H1 (cell line): ENCODE measurements at regions not wholly inside any gene's neighbourhood (a gene's known extent, or its start where the extent isn't known, plus 50 kb on each side); places are given as distances from the start of the nearest gene placed in this dataset.

Experiments used
- CEBPB ChIP-seq: IDR thresholded peaks from 2 replicates; pipeline ENCODE4 v1.6.1; 2012; ENCODE audit warnings: low read depth, low read length
- CTBP2 ChIP-seq: IDR thresholded peaks from 2 replicates; pipeline ENCODE4 v1.7.0; 2011; ENCODE audit warnings: borderline replicate concordance, mild to moderate bottlenecking, moderate library complexity, mixed read lengths, low read length; ENCODE audit not compliant: insufficient read depth, insufficient read length
- GTF2F1 ChIP-seq: IDR thresholded peaks from 2 replicates; pipeline ENCODE4 v1.6.1; 2012; ENCODE audit warnings: low read depth, low read length, improper control_type of control experiment, borderline replicate concordance
- RAD21 ChIP-seq, 2 experiments: IDR thresholded peaks in 1 of 2; conservative IDR thresholded peaks in 1 of 2; 2 replicates each; pipeline ENCODE4 v1.6.1; 2011; ENCODE audit warnings: low read depth in 2 of 2, low read length in 2 of 2, improper control_type of control experiment in 1 of 2, inconsistent platforms in 1 of 2, mild to moderate bottlenecking in 1 of 2, moderate library complexity in 1 of 2

- no peak for TF ChIP-seq CTBP2
- no peak for TF ChIP-seq RAD21 (IDR thresholded peaks at IDR 0.05 in 1 of 2, conservative IDR thresholded peaks at IDR 0.05 in 1 of 2; ENCODE audit: low read depth in 2 of 2, low read length in 2 of 2)
- no peak for TF ChIP-seq CEBPB
- TF ChIP-seq GTF2F1 = no peak
Measured at GRCh38 chr5:4395752-4396151, 744.4 kb upstream of the ADAMTS16 start (continued).
